Spleen (tissue), 11 donors: ENCODE measurements at regions not wholly inside any gene's neighbourhood (a gene's known extent, or its start where the extent isn't known, plus 50 kb on each side); places are given as distances from the start of the nearest gene placed in this dataset.

ENCODE experiments used
- DNase-seq: peaks from one replicate; pipeline ENCODE4 v3.0.0-alpha.2; 2020
- H3K27ac ChIP-seq, 8 donors: fragments of 200-600 bp; sonication (generic) in 7 of 8; 1 replicate in 4 of 8; 2 replicates in 4 of 8; pipeline versions ENCODE4 v1.5.0 to v1.8.0; 2016 to 2021; ENCODE audit warnings: inconsistent platforms in 4 of 8, mild to moderate bottlenecking in 4 of 8, moderate library complexity in 1 of 8
- H3K27me3 ChIP-seq, 7 donors: fragments of 200-600 bp; sonication (generic) in 6 of 7; replicated peaks in 1 of 7; 1 replicate in 4 of 7; 2 replicates in 3 of 7; pipeline versions ENCODE4 v1.5.0 to v1.8.0; 2016 to 2021; ENCODE audit warnings: inconsistent platforms in 3 of 7, mild to moderate bottlenecking in 1 of 7
- H3K36me3 ChIP-seq, 6 donors: fragments of 200-600 bp; sonication (generic) in 5 of 6; 1 replicate in 4 of 6; 2 replicates in 2 of 6; pipeline versions ENCODE4 v1.5.0 to v1.8.0; 2016 to 2021; ENCODE audit warnings: inconsistent platforms in 2 of 6
- H3K4me1 ChIP-seq, 6 donors: fragments of 200-600 bp; sonication (generic) in 5 of 6; 1 replicate in 3 of 6; 2 replicates in 3 of 6; pipeline versions ENCODE4 v1.5.0 to v1.8.0; 2016 to 2021; ENCODE audit warnings: inconsistent platforms in 3 of 6
- H3K4me3 ChIP-seq, 8 donors: fragments of 200-600 bp; sonication (generic) in 7 of 8; 1 replicate in 4 of 8; 2 replicates in 4 of 8; pipeline versions ENCODE4 v1.5.0 to v1.8.0; 2016 to 2021; ENCODE audit warnings: inconsistent platforms in 4 of 8, mild to moderate bottlenecking in 4 of 8, moderate library complexity in 2 of 8
- H3K9me3 ChIP-seq, 8 donors: fragments of 200-600 bp; sonication (generic) in 7 of 8; 1 replicate in 4 of 8; 2 replicates in 4 of 8; pipeline versions ENCODE4 v1.5.0 to v1.8.0; 2016 to 2021; ENCODE audit warnings: inconsistent platforms in 4 of 8
- CTCF ChIP-seq, 11 experiments: fragments of 200-600 bp in 7 of 11; fragments of 450-650 bp in 4 of 11; sonication (generic) in 4 of 11; IDR thresholded peaks in 8 of 11; conservative IDR thresholded peaks in 3 of 11; 1 replicate in 7 of 11; 2 replicates in 4 of 11; pipeline versions ENCODE4 v1.4.0 to v1.8.0; 2016 to 2021; ENCODE audit warnings: antibody characterized with exemption in 11 of 11, inconsistent platforms in 4 of 11, mild to moderate bottlenecking in 1 of 11
- POLR2A ChIP-seq, 3 donors: fragments of 450-650 bp; IDR thresholded peaks; one replicate each; pipeline ENCODE4 v1.5.1; 2017; ENCODE audit warnings: antibody characterized with exemption in 3 of 3, mild to moderate bottlenecking in 1 of 3
- POLR2AphosphoS5 ChIP-seq, 3 donors: sonication (generic); formaldehyde crosslinking; IDR thresholded peaks; one replicate each; pipeline ENCODE4 v1.5.1; 2017; ENCODE audit warnings: antibody characterized with exemption in 3 of 3
- WGBS, 5 donors: extraction: QIAGEN DNeasy Blood & Tissue Kit in 3 of 5; methylation state at CpG; one replicate each; pipeline versions ENCODE4 v1.1.5 to v1.1.7; 2013 to 2018; 5-methylcytosine and 5-hydroxymethylcytosine counted together
- intact Hi-C: fragments of 100-400 bp; cut with DNase I; formaldehyde crosslinking; loops from one replicate; pipeline ENCODE4 v1.15.0; 2023; ENCODE audit warnings: low total_unique reads
- donor health status: healthy with polysubstance abuse.
- donor health status: DM: no; HTN: no; CAD: no; lungs with moderate emphysema.
- donor health status: DM: no; HTN: no; CAD: no.
- donor health status: Bipolar disorder and iron deficiency.
- donor health status: healthy.
- donor health status: DM: no; HTN: no; CAD: no.
- donor health status: DM: yes; HTN: yes; CAD: no.

- peak; percentile 59 for DNase-seq
- Histone ChIP-seq H3K27me3 (no peaks in the 10 kb centered on the region), H3K36me3 (no peaks in the 10 kb centered on the region), H3K27ac (no peak overlapping the region), H3K4me3 (no peak overlapping the region), H3K4me1 (no peaks in the 10 kb centered on the region), H3K9me3 (peaks cover 0 to 9% (median 0%) of the 10 kb centered on the region in 8 donors)
- WGBS, 5 donors = 84 to 89% (median 87%) methylated on average over 10 to 16 of the region's 16 CpGs
- intact Hi-C loops = no loop called here
- TF ChIP-seq CTCF (IDR thresholded peaks at IDR 0.05 in 8 of 11, conservative IDR thresholded peaks at IDR 0.05 in 3 of 11) (no peak), POLR2A (IDR thresholded peaks at IDR 0.05) (no peak), POLR2AphosphoS5 (IDR thresholded peaks at IDR 0.05) (no peak)
Observed at GRCh38 chr10:128483216-128483615, 357.0 kb upstream of the MKI67 start.

DNA sequence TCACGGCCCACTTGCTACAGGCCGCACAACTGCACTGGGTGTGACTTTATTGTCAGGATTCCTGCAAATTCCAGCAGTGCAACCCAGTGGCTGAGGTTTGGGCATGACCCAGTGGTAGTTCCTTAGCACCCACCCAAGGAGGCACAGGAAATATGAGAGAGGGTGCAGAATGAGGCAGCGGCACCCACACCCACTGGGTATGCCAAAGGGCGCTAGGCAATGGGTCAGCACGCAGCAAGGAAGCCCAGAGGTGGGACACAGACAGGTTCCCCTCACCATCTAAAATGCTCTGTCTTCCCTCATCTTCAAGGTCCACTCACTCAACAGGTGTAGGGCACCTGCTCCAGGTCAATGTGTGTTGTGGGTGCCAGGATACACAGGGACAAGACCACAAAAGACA is 357.8 kb upstream of the MKI67 start:
- intact Hi-C loops = no loop called here
- H3K9me3 ChIP-seq = peaks cover 0 to 10% (median 0%) of the 10 kb centered on the region in 8 donors
- H3K36me3 ChIP-seq = no peaks in the 10 kb centered on the region
- no peak overlapping the region for H3K27ac ChIP-seq
- H3K4me1 ChIP-seq = no peaks in the 10 kb centered on the region
- no peaks in the 10 kb centered on the region for H3K27me3 ChIP-seq
- 84 to 96% (median 95%) methylated on average over 5 of the region's 5 CpGs for WGBS, 5 donors
- peak; percentile 20 for DNase-seq
- no peak overlapping the region for H3K4me3 ChIP-seq
- no peak for TF ChIP-seq POLR2A (IDR thresholded peaks at IDR 0.05)

- H3K9me3 ChIP-seq = peaks cover 0 to 10% (median 0%) of the 10 kb centered on the region in 8 donors
- DNase-seq = peak; percentile 57
- H3K27me3 ChIP-seq = no peaks in the 10 kb centered on the region
Observed at GRCh38 chr10:128485701-128486235, 359.5 kb upstream of the MKI67 start.

DNA sequence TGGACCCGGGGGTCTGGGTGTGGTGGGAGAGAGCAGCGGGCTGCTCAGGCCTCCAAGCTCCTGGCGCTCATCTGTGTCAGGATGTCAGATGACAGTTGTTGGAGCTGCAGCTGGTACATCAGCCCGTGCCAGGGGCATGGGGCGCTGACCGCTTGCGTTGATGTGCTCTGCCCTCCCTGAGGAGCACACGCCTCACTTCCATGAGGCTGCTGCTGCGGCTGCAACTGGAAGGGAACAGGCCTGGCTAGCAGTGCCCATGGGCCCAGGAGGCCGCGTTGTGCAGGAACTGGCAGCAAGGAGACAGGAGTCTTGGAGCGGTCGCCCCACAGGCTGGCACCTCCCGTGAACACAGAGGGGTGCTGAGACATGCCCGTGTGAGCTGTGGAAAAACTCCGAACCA is 361.3 kb upstream of the MKI67 start:
- H3K9me3 ChIP-seq = peaks cover 0 to 10% (median 0%) of the 10 kb centered on the region in 8 donors

More at GRCh38 chr10:128485701-128486235, 359.5 kb upstream of the MKI67 start:
- Histone ChIP-seq H3K4me3 (no peak overlapping the region), H3K4me1 (no peaks in the 10 kb centered on the region), H3K27ac (no peak overlapping the region), H3K36me3 (no peaks in the 10 kb centered on the region)
- intact Hi-C loops = no loop called here
- WGBS, 5 donors = 73 to 88% (median 79%) methylated on average over 6 to 7 of the region's 7 CpGs
- no peak for TF ChIP-seq POLR2AphosphoS5 (IDR thresholded peaks at IDR 0.05)
- no peak for TF ChIP-seq POLR2A (IDR thresholded peaks at IDR 0.05)
- no peak for TF ChIP-seq CTCF (IDR thresholded peaks at IDR 0.05 in 8 of 11, conservative IDR thresholded peaks at IDR 0.05 in 3 of 11)

More for the DNA sequence above, 361.3 kb upstream of the MKI67 start:
- WGBS, 5 donors = 82 to 93% (median 87%) methylated on average over 11 to 16 of the region's 16 CpGs
- Histone ChIP-seq H3K27ac (no peak overlapping the region), H3K4me3 (no peak overlapping the region), H3K36me3 (no peaks in the 10 kb centered on the region), H3K27me3 (no peaks in the 10 kb centered on the region), H3K4me1 (no peaks in the 10 kb centered on the region)
- intact Hi-C loops = no loop called here
- DNase-seq = peak; percentile 71
- TF ChIP-seq POLR2A (IDR thresholded peaks at IDR 0.05) (no peak), POLR2AphosphoS5 (IDR thresholded peaks at IDR 0.05) (no peak), CTCF (IDR thresholded peaks at IDR 0.05 in 8 of 11, conservative IDR thresholded peaks at IDR 0.05 in 3 of 11) (no peak)
